GM21786 (cell line): ENCODE measurements at regions not wholly inside any gene's neighbourhood (a gene's known extent, or its start where the extent isn't known, plus 50 kb on each side); places are given as distances from the start of the nearest gene placed in this dataset.

Source experiments
- ATAC-seq: cut with Tn5 transposase; IDR thresholded peaks from one replicate; pipeline ENCODE4 v1.9.1; 2021; ENCODE audit not compliant: unreplicated experiment

GRCh38 chr2:223107825-223108224 is 55.8 kb downstream of the KCNE4 start:
- no peak for ATAC-seq

GRCh38 chr2:223108351-223109050 is 56.5 kb downstream of the KCNE4 start:
- ATAC-seq = no peak

- ATAC-seq = no peak
Measured at GRCh38 chr2:223109341-223109740, 57.4 kb downstream of the KCNE4 start.

GRCh38 chr2:223113161-223113560 is 61.2 kb downstream of the KCNE4 start:
- ATAC-seq = no peak

- no peak for ATAC-seq
Measured at GRCh38 chr2:223114170-223114569, 62.2 kb downstream of the KCNE4 start.

- ATAC-seq = no peak
Measured at GRCh38 chr2:223114917-223115316, 62.9 kb downstream of the KCNE4 start.

- ATAC-seq = no peak
Measured at GRCh38 chr2:223117533-223117932, 65.5 kb downstream of the KCNE4 start.

- no peak for ATAC-seq
Measured at GRCh38 chr2:223121283-223121682, 69.3 kb downstream of the KCNE4 start.

- ATAC-seq = no peak
Measured at GRCh38 chr2:223122781-223123180, 70.8 kb downstream of the KCNE4 start.

GRCh38 chr2:223123855-223124610 is 72.0 kb downstream of the KCNE4 start:
- ATAC-seq = no peak

GRCh38 chr2:223141606-223142005 is 89.6 kb downstream of the KCNE4 start:
- ATAC-seq = no peak

GRCh38 chr2:223142118-223142517 is 90.1 kb downstream of the KCNE4 start:
- no peak for ATAC-seq

GRCh38 chr2:223147431-223147830 is 95.4 kb downstream of the KCNE4 start:
- no peak for ATAC-seq

- no peak for ATAC-seq
Measured at GRCh38 chr2:223148516-223148915, 96.5 kb downstream of the KCNE4 start.

GRCh38 chr2:223155956-223156355 is 104.0 kb downstream of the KCNE4 start:
- ATAC-seq = no peak

GRCh38 chr2:223161873-223162458 is 110.0 kb downstream of the KCNE4 start:
- ATAC-seq = no peak

GRCh38 chr2:223165423-223166214 is 113.6 kb downstream of the KCNE4 start:
- no peak for ATAC-seq

- no peak for ATAC-seq
Measured at GRCh38 chr2:223166215-223166493, 114.2 kb downstream of the KCNE4 start.

GRCh38 chr2:223166983-223167650 is 115.1 kb downstream of the KCNE4 start:
- ATAC-seq = no peak

GRCh38 chr2:223169830-223170605 is 118.0 kb downstream of the KCNE4 start:
- ATAC-seq = peak; percentile 81
